HepG2 (cell line): ENCODE measurements at regions not wholly inside any gene's neighbourhood (a gene's known extent, or its start where the extent isn't known, plus 50 kb on each side); places are given as distances from the start of the nearest gene placed in this dataset.

ENCODE experiments used
- ATAC-seq: fragments of 200-7000 bp; cut with Tn5 transposase; 3 replicates; pipeline ENCODE4 v1.9.1; 2020; ENCODE audit warnings: mild to moderate bottlenecking, moderate library complexity
- BruUV-seq: library from RNA; stranded (reverse); fragments of 400-500 nt; replicated peaks from 2 replicates; lab custom pipeline; 2021; lab: Mats Ljungman, UMichigan
- CTCF ChIA-PET: fragments of 300-600 bp; formaldehyde crosslinking; extraction: SDS; loops from one replicate; lab custom pipeline; 2021; ENCODE audit warnings: low total read pairs, inconsistent platforms, low intra/inter-chr PET ratio; lab: Yijun Ruan, JAX
- POLR2A ChIA-PET: fragments of 350-600 bp; sonication (Branson Sonifier 250); formaldehyde crosslinking; loops from one replicate; lab custom pipeline; 2020; ENCODE audit warnings: antibody characterized with exemption, inconsistent platforms; lab: Yijun Ruan, JAX
- DNase-seq: peaks from one replicate; pipeline ENCODE4 v3.0.0-alpha.2; 2015; ENCODE audit warnings: low spot score
- FAIRE-seq: peaks from 3 replicates; lab custom pipeline; 2011; peaks lifted over from hg19 to GRCh38; lab: Jason Lieb, UNC
- H2AFZ ChIP-seq: one replicate; pipeline ENCODE4 v1.6.1; 2011; ENCODE audit warnings: low read length, inconsistent platforms
- H3K27ac ChIP-seq: fragments of 300-600 bp; 3 replicates; pipeline ENCODE4 v1.8.0; 2011; ENCODE audit warnings: mixed run types, mild to moderate bottlenecking, mixed read lengths, low read length, inconsistent platforms; ENCODE audit not compliant: insufficient read depth; ENCODE audit errors: extremely low read length
- H3K27me3 ChIP-seq, 2 experiments: fragments of 200-600 bp in 1 of 2; 2 replicates in 1 of 2; 3 replicates in 1 of 2; pipeline versions ENCODE4 v1.6.0 to v1.8.0; 2011; ENCODE audit warnings: low read length in 2 of 2, mild to moderate bottlenecking in 2 of 2, moderate library complexity in 2 of 2, inconsistent platforms in 1 of 2; ENCODE audit not compliant: insufficient read depth in 2 of 2, control insufficient read depth in 1 of 2
- H3K36me3 ChIP-seq, 2 experiments: fragments of 200-600 bp in 1 of 2; replicated peaks in 1 of 2; 2 replicates in 1 of 2; 3 replicates in 1 of 2; pipeline versions ENCODE4 v1.5.1 to v1.8.0; 2011; ENCODE audit warnings: low read length in 2 of 2, inconsistent platforms in 1 of 2; ENCODE audit not compliant: insufficient read depth in 2 of 2, control insufficient read depth in 1 of 2
- H3K4me1 ChIP-seq: 2 replicates; pipeline ENCODE4 v1.5.1; 2012; ENCODE audit warnings: low read length, inconsistent platforms; ENCODE audit not compliant: insufficient read depth
- H3K4me2 ChIP-seq: 2 replicates; pipeline ENCODE4 v1.6.0; 2011; ENCODE audit warnings: low read depth, low read length, inconsistent platforms
- H3K4me3 ChIP-seq, 3 experiments: fragments of 200-600 bp in 1 of 3; sonication (generic), shearing (Covaris generic) in 1 of 3; replicated peaks in 1 of 3; 2 replicates each; pipeline ENCODE4 v1.5.1; 2011 to 2016; ENCODE audit warnings: low read length in 3 of 3, inconsistent platforms in 2 of 3, low read depth in 2 of 3, mild to moderate bottlenecking in 2 of 3, control low read depth in 1 of 3, mixed read lengths in 1 of 3; ENCODE audit not compliant: insufficient read depth in 1 of 3
- H3K79me2 ChIP-seq: one replicate; pipeline ENCODE4 v1.6.1; 2011; ENCODE audit warnings: low read length, inconsistent platforms; ENCODE audit not compliant: insufficient read depth
- H3K9ac ChIP-seq: 2 replicates; pipeline ENCODE4 v1.6.0; 2011; ENCODE audit warnings: mild to moderate bottlenecking, low read depth, low read length, inconsistent platforms; ENCODE audit not compliant: insufficient read depth
- H3K9me3 ChIP-seq: 2 replicates; pipeline ENCODE4 v1.5.1; 2012; ENCODE audit warnings: mild to moderate bottlenecking, low read length
- H4K20me1 ChIP-seq: 2 replicates; pipeline ENCODE4 v1.6.0; 2011; ENCODE audit warnings: inconsistent platforms, mild to moderate bottlenecking, low read length, moderate library complexity; ENCODE audit not compliant: insufficient read depth
- JARID2 ChIP-seq: sonication (generic); formaldehyde crosslinking; IDR thresholded peaks from 2 replicates; pipeline ENCODE4 v1.8.1; 2023; ENCODE audit warnings: missing genetic modification reagents, inconsistent platforms; ENCODE audit not compliant: insufficient replicate concordance
- SAP130 ChIP-seq: IDR thresholded peaks from 2 replicates; pipeline ENCODE4 v1.6.1; 2016; ENCODE audit warnings: low read depth
- SMC3 ChIP-seq: IDR thresholded peaks from 2 replicates; pipeline ENCODE4 v1.6.1; 2011; ENCODE audit warnings: low read length, improper control_type of control experiment
- SP140L ChIP-seq: sonication (generic); formaldehyde crosslinking; IDR thresholded peaks from 2 replicates; pipeline ENCODE4 v1.4.0; 2020; ENCODE audit warnings: missing genetic modification reagents, borderline replicate concordance
- THYN1 ChIP-seq: sonication (generic); formaldehyde crosslinking; IDR thresholded peaks from 2 replicates; pipeline ENCODE4 v1.8.1; 2023; ENCODE audit warnings: low read depth, mild to moderate bottlenecking, moderate library complexity, missing genetic modification reagents, borderline replicate concordance
- ZFYVE20 ChIP-seq: sonication (generic); formaldehyde crosslinking; IDR thresholded peaks from 2 replicates; pipeline ENCODE4 v1.8.0; 2023; ENCODE audit warnings: low read depth, mild to moderate bottlenecking, moderate library complexity, missing genetic modification reagents, borderline replicate concordance
- ZNF564 ChIP-seq: sonication (generic); formaldehyde crosslinking; IDR thresholded peaks from 2 replicates; pipeline ENCODE4 v1.8.1; 2023; ENCODE audit warnings: mild to moderate bottlenecking, missing genetic modification reagents
- ZNF609 ChIP-seq: sonication (generic); formaldehyde crosslinking; IDR thresholded peaks from 2 replicates; pipeline ENCODE4 v1.4.0; 2020; ENCODE audit warnings: mild to moderate bottlenecking, missing genetic modification reagents, borderline replicate concordance
- ZNF761 ChIP-seq: sonication (generic); formaldehyde crosslinking; conservative IDR thresholded peaks from 2 replicates; pipeline ENCODE4 v1.4.0; 2020; ENCODE audit warnings: mild to moderate bottlenecking, missing genetic modification reagents
- WGBS: methylation state at CpG from one replicate; pipeline ENCODE4 v1.1.6; 2017; ENCODE audit warnings: low lambda C conversion rate; 5-methylcytosine and 5-hydroxymethylcytosine counted together
- in situ Hi-C: cut with HindIII; loops from 2 replicates; pipeline ENCODE4 v1.10.0; 2017; ENCODE audit warnings: low pct_unique_long_range_greater_than_20kb; ENCODE audit not compliant: extremely low pct_ligation_motif_present
- intact Hi-C: fragments of 100-400 bp; cut with micrococcal nuclease; formaldehyde crosslinking; loops from one replicate; pipeline ENCODE4 v1.10.0; 2022; ENCODE audit not compliant: unreplicated experiment
- TF ChIP-seq, protein P1 (sequence below): sonication (generic); formaldehyde crosslinking; IDR thresholded peaks from 2 replicates; pipeline ENCODE4 v1.5.0; 2020; ENCODE audit warnings: missing genetic modification reagents, mild to moderate bottlenecking, borderline replicate concordance
- TF ChIP-seq, protein P2 (sequence below): sonication (generic); formaldehyde crosslinking; IDR thresholded peaks from 2 replicates; pipeline ENCODE4 v1.8.0; 2022; ENCODE audit warnings: mild to moderate bottlenecking, missing genetic modification reagents, moderate library complexity
- TF ChIP-seq, protein P3 (sequence below): sonication (generic); formaldehyde crosslinking; IDR thresholded peaks from 2 replicates; pipeline ENCODE4 v1.4.0; 2020; ENCODE audit warnings: missing genetic modification reagents, borderline replicate concordance

DNA sequence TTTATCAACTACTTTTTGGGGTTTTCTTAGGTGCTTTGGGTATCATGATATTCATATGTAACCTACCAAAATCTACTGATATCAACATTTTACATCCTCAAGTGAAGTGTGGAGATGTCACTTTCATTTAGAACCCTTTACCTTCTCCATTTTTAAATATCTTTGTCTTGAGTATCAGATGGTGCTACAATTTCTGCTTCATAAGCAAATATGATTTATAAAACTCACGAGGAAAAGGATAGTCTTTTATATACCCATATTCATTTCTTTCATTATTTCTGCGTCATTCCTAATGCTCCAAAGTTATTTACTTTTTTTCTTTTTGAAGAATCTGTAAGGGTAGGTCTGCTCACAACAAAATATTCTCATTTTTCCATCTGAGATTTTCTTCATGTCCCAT, 991.7 kb downstream of the CDH11 start (continued):
- TF ChIP-seq ZNF609: no peak
- TF ChIP-seq, protein P1, sequence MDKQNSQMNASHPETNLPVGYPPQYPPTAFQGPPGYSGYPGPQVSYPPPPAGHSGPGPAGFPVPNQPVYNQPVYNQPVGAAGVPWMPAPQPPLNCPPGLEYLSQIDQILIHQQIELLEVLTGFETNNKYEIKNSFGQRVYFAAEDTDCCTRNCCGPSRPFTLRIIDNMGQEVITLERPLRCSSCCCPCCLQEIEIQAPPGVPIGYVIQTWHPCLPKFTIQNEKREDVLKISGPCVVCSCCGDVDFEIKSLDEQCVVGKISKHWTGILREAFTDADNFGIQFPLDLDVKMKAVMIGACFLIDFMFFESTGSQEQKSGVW (CRISPR knock-in tag): no peak

GRCh38 chr16:64122177-64122576, 999.7 kb downstream of the CDH11 start:
- Histone ChIP-seq H3K9me3 (no peaks in the 10 kb centered on the region), H3K4me1 (no peaks in the 10 kb centered on the region), H3K4me3 (no peak overlapping the region), H3K79me2 (no peaks in the 10 kb centered on the region), H3K27ac (no peak overlapping the region), H4K20me1 (no peaks in the 10 kb centered on the region), H3K36me3 (no peaks in the 10 kb centered on the region), H3K4me2 (no peak overlapping the region), H3K27me3 (no peaks in the 10 kb centered on the region; a peak in 1 of 5 replicates), H3K9ac (no peak overlapping the region), H2AFZ (no peak overlapping the region)
- POLR2A ChIA-PET: no interaction called here
- FAIRE-seq (no peak), DNase-seq (no peak), ATAC-seq (no peak)
- in situ Hi-C loops: no loop called here
- intact Hi-C loops: no loop called here
- CTCF ChIA-PET: no interaction called here
- BruUV-seq: no TSS peak
- WGBS: 2% methylated on average over 2 of the region's 2 CpGs
- TF ChIP-seq THYN1 (no peak), JARID2 (CRISPR knock-in tag) (no peak), ZFYVE20 (CRISPR knock-in tag) (no peak), SAP130 (CRISPR knock-in tag) (no peak), ZNF761 (CRISPR knock-in tag) (no peak), ZNF564 (CRISPR knock-in tag) (no peak), SP140L (CRISPR knock-in tag) (no peak), SMC3 (no peak)
- TF ChIP-seq, protein P2, sequence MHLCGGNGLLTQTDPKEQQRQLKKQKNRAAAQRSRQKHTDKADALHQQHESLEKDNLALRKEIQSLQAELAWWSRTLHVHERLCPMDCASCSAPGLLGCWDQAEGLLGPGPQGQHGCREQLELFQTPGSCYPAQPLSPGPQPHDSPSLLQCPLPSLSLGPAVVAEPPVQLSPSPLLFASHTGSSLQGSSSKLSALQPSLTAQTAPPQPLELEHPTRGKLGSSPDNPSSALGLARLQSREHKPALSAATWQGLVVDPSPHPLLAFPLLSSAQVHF (CRISPR knock-in tag): no peak
- TF ChIP-seq, protein P3, sequence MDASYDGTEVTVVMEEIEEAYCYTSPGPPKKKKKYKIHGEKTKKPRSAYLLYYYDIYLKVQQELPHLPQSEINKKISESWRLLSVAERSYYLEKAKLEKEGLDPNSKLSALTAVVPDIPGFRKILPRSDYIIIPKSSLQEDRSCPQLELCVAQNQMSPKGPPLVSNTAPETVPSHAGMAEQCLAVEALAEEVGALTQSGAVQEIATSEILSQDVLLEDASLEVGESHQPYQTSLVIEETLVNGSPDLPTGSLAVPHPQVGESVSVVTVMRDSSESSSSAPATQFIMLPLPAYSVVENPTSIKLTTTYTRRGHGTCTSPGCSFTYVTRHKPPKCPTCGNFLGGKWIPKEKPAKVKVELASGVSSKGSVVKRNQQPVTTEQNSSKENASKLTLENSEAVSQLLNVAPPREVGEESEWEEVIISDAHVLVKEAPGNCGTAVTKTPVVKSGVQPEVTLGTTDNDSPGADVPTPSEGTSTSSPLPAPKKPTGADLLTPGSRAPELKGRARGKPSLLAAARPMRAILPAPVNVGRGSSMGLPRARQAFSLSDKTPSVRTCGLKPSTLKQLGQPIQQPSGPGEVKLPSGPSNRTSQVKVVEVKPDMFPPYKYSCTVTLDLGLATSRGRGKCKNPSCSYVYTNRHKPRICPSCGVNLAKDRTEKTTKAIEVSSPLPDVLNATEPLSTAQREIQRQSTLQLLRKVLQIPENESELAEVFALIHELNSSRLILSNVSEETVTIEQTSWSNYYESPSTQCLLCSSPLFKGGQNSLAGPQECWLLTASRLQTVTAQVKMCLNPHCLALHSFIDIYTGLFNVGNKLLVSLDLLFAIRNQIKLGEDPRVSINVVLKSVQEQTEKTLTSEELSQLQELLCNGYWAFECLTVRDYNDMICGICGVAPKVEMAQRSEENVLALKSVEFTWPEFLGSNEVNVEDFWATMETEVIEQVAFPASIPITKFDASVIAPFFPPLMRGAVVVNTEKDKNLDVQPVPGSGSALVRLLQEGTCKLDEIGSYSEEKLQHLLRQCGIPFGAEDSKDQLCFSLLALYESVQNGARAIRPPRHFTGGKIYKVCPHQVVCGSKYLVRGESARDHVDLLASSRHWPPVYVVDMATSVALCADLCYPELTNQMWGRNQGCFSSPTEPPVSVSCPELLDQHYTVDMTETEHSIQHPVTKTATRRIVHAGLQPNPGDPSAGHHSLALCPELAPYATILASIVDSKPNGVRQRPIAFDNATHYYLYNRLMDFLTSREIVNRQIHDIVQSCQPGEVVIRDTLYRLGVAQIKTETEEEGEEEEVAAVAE (CRISPR knock-in tag): no peak
